WI38 (cell line): ENCODE measurements at regions not wholly inside any gene's neighbourhood (a gene's known extent, or its start where the extent isn't known, plus 50 kb on each side); places are given as distances from the start of the nearest gene placed in this dataset.

ENCODE experiments used
- H3K4me3 ChIP-seq: 2 replicates; pipeline ENCODE4 v1.5.1; 2011; ENCODE audit warnings: low read depth, mild to moderate bottlenecking, control low read depth, low read length
- CTCF ChIP-seq: IDR thresholded peaks from 2 replicates; pipeline ENCODE4 v1.5.1; 2012; ENCODE audit warnings: low read depth, mild to moderate bottlenecking, control low read depth, low read length

- H3K4me3 ChIP-seq, result no peak overlapping the region
- no peak for TF ChIP-seq CTCF
Observed at GRCh38 chr13:76014406-76015318, 378.5 kb downstream of the LMO7 start.

- no peak for TF ChIP-seq CTCF
- no peak overlapping the region for H3K4me3 ChIP-seq
Observed at GRCh38 chr13:76012091-76012721, 376.1 kb downstream of the LMO7 start.

GRCh38 chr13:76009267-76009890 lies 373.2 kb downstream of the LMO7 start:
- TF ChIP-seq CTCF, result no peak
- H3K4me3 ChIP-seq, result no peak overlapping the region

- no peak for TF ChIP-seq CTCF
Observed at GRCh38 chr13:76004416-76004815, 368.3 kb downstream of the LMO7 start.

GRCh38 chr13:76000131-76000530 lies 364.0 kb downstream of the LMO7 start:
- TF ChIP-seq CTCF, result no peak
- H3K4me3 ChIP-seq, result no peak overlapping the region

More at GRCh38 chr13:76004416-76004815, 368.3 kb downstream of the LMO7 start:
- no peak overlapping the region for H3K4me3 ChIP-seq

GRCh38 chr13:75996582-75996981 lies 360.5 kb downstream of the LMO7 start:
- no peak for TF ChIP-seq CTCF

More at GRCh38 chr13:75996582-75996981, 360.5 kb downstream of the LMO7 start:
- H3K4me3 ChIP-seq, result no peak overlapping the region
